CMK (cell line): ENCODE measurements at regions not wholly inside any gene's neighbourhood (a gene's known extent, or its start where the extent isn't known, plus 50 kb on each side); places are given as distances from the start of the nearest gene placed in this dataset.
A peak's percentile ranks its signal among the peaks of the same experiment; 100 is the strongest.

Experiments used
- DNase-seq: peaks from one replicate; pipeline ENCODE4 v3.0.0-alpha.2; 2010; ENCODE audit warnings: low read depth

- DNase-seq, result no peak
Measured at GRCh38 chr15:39279311-39279710, 301.6 kb upstream of the THBS1 start.

GRCh38 chr15:39281094-39281493 lies 299.8 kb upstream of the THBS1 start:
- no peak for DNase-seq

DNA sequence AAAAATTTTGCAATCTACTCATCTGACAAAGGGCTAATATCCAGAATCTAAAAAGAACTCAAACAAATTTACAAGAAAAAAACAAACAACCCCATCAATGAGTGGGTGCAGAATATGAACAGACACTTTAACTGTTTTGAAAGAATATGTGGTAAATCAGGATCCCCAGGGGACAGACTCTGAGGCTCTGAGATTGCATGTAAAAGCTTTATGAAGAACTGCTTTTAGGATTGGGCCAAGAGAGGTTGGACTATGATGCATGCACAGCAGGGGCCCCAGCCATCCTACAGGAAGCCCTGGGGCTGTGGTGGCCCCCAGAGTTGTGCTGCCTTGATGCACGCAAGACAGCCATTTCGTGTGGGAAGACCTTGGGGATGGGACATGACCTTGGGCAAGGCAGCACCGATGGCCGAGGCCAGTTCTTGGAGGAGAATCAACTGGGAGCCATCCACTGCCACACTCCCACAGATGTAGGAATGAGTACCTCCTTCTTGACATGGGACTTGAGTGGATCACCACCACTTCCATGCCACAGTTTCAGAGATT lies 298.1 kb upstream of the THBS1 start:
- no peak for DNase-seq

GRCh38 chr15:39283531-39283930 lies 297.3 kb upstream of the THBS1 start:
- no peak for DNase-seq

DNA sequence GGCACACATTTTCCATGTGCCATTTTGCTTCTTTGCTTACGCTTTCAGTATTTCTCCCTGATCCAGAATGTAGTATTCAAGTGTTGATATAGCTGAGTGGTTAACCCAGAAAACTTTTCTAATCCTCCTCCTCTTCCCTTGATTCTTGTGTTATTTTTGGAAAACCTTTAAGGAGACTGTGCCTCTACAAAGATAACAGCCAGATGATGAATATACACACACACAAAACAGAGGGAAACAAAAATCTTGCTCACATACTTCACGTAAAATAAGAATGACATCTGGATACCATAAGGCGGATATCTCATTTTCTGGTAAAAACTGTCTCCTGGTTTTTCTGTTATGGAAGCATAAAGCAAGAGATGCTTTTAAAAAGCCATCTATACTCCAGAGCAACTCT lies 295.8 kb upstream of the THBS1 start:
- no peak for DNase-seq

- no peak for DNase-seq
Measured at GRCh38 chr15:39285663-39286062, 295.2 kb upstream of the THBS1 start.

DNA sequence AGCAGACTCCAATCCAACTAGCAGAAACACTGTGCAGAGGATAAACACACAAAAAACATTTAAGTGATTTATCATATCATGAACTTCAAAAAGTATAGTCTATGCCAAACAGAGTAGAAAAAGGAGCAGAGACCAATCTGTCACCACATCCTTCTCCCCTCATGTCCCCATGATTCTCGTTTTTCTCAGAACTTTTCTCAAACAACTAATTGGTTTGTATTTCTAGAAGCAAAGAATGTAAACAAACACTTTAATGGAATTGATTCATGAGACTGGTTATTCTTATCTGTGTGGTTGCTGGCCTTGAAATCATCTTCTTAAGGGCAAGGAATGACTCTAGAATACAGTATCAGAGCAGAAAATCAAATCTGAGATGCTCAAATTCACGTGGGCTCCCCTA lies 294.2 kb upstream of the THBS1 start:
- DNase-seq, result no peak

- no peak for DNase-seq
Measured at GRCh38 chr15:39287322-39288195, 293.3 kb upstream of the THBS1 start.

DNA sequence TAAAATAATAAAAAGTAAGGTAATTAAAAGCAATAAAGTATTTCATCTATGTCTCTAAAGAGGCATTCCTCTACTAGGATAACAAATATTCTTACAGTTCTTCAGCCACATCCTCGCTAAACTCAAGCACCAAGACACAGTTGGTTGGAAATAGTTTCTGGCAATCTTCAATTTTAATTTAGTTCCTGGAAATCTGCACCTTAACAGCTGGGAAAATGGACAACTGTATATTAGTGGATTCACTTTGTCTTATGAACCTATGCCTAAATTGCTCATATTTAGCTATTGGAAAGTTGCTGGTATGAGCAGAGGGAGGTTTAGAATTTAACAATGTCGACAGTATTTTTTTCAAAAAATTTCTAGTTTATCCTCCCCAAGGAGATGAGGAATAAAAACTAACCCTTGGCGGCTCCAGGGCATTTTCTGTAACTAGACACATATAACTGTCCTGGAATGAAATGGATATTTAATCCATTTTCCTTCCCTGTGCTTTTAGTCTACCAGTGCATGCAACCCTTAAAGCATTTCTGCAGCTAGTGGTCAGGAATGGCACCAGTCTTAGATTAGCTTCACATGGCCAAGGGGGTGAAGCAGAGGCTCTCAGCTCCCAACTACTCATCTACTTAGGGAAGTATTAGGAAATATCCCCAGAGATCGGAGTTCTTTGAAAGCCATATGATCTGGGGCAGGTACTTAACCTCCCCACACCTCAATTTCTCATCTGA lies 290.0 kb upstream of the THBS1 start:
- DNase-seq, result no peak

GRCh38 chr15:39291690-39292089 lies 289.2 kb upstream of the THBS1 start:
- no peak for DNase-seq

GRCh38 chr15:39296955-39297354 lies 283.9 kb upstream of the THBS1 start:
- no peak for DNase-seq

DNA sequence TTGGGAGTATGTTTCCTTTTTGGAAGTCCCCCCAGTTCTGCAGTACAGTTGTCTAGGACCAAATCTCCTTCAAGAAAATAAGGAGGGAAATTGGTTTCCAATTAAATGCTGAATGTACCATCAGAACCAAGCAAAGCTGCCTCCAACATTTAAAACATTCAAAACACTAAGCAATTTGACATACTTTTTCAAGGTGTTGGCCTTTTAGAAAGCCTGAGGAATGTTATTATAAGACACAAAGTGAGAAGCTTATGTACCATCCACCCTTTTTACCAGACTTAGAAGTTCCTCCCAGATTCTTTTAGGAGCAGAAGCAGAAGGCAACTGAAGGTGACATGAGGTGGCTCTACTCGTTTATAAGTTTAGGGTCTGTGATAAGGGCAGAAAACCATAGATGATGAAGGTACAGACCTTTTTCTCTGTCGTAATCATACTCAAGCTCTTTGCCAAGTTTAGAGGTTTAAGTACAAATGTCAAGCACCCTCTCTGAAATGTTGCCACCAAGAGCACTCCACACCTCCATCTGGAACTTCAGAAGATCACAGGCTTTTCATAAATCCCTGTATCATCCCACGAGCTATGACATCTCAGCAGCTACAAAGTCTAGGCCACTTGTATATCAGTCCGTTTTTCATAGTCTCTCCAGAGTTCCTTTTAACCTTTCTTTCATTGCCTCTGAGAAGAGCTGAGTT lies 282.5 kb upstream of the THBS1 start:
- DNase-seq, result no peak

GRCh38 chr15:39299486-39300267 lies 281.2 kb upstream of the THBS1 start:
- no peak for DNase-seq

GRCh38 chr15:39300451-39301153 lies 280.3 kb upstream of the THBS1 start:
- no peak for DNase-seq

DNA sequence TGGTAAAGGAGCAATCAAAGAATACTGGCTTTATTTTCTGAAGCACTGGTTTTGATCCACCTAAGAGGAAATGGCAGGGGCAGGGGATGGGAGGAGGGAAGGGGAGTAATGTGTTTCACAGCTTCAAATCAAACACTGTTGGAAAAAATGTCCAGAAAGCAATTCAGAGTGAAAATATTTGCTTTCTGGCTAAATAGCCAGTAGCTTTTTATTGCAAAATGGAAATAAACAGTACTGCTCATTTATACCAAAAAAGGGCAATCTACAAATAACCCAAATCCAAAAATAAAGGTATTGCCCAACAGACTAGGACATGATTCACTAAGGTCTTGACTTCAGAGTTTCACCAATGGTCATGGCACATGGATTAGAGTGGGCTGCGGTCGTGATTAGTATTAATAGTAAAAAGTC lies 279.3 kb upstream of the THBS1 start:
- DNase-seq, result no peak

DNA sequence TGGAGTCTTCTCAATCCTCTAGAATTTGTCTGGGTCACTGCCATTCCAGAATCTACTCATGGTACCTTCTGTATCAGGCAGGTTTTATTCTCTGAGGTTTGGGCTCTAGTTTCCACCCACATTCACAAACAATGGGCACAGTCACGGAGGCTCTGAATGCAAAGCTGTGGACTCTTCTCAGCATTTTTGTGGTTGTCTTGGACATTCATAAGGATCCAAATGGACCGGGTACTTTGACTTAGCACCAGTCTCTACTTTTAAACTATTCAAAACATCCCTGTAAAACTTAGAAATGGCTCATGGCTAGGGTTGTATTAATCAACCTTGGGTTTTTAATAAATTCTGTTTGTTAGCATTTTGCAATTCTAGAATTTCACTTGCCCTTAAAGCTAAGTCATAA lies 277.9 kb upstream of the THBS1 start:
- DNase-seq, result no peak

- DNase-seq, result no peak
Measured at GRCh38 chr15:39304201-39304841, 276.6 kb upstream of the THBS1 start.

DNA sequence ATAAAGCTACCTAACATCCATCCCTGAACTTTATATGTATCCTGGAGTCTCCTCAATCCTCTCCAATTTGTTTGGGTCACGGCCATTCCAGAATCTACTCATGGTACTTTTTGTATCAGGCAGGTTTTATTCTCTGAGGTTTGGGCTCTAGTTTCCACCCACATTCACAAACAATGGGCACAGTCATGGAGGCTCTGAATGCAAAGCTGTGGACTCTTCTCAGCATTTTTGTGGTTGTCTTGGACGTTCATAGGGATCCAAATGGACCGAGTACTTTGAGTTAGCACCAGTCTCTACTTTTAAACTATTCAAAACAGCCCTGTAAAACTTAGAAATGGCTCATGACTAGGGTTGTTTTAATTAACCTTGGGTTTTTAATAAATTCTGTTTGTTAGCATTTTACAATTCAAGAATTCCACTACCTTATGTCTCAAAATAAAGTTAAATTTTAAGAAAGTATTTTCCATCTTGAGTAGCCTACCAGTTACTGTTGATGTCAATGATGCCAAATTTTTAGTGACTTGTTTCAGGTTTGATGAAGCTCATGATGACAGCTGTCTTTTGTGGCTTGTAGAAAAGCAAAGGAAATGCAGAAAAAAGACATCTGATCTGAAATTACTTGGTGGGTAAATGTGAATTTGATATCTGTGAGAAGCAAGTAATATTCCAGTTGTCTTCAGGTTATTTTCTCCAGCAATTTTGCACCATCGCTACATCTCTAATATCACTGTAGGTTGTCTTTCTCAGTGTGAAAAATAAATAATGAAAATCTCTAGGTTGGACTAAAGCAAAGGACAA lies 275.7 kb upstream of the THBS1 start:
- no peak for DNase-seq

DNA sequence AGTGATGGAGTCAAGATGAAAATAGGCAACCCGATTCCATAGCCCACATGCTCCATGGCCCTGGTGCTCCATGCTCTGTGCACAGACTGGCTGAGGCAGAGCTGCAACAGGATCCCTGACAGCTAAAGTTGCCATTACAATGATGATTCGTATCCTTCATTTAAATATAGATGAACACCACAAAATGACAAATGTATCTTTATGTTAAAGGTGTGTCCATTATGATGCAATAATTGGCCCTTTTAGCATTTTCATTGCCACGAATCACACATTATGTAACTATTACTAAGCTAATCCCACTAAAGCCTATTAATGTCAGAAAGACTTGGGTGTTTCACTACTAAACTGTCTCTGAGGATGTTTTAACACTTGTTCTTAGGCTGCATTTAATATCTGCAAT lies 270.2 kb upstream of the THBS1 start:
- no peak for DNase-seq

DNA sequence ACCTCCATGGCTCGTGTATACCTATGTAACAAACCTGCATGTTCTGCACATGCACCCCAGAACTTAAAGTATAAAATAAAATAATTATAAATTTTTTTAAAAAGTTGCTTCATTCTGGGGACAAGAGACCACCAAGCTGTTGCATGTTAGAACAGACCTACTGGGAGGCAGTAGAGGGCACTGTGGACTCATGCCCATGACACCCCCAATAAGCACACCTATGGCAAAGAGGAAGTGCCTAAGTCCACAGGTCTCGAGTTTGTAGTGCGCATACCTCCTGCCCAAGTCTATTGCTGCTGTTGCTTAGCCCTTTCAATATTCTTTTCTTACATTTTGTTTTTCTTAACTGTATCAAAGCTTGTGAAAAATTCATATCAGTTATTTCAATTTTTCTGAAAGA lies 267.9 kb upstream of the THBS1 start:
- DNase-seq, result peak; percentile 12
